HepG2 (cell line): ENCODE measurements at regions not wholly inside any gene's neighbourhood (a gene's known extent, or its start where the extent isn't known, plus 50 kb on each side); places are given as distances from the start of the nearest gene placed in this dataset.
A peak's percentile ranks its signal among the peaks of the same experiment; 100 is the strongest.

Experiments used
- ATAC-seq: fragments of 200-7000 bp; cut with Tn5 transposase; 3 replicates; pipeline ENCODE4 v1.9.1; 2020; ENCODE audit warnings: mild to moderate bottlenecking, moderate library complexity
- BruUV-seq: library from RNA; stranded (reverse); fragments of 400-500 nt; replicated peaks from 2 replicates; lab custom pipeline; 2021; lab: Mats Ljungman, UMichigan
- CTCF ChIA-PET: fragments of 300-600 bp; formaldehyde crosslinking; extraction: SDS; loops from one replicate; lab custom pipeline; 2021; ENCODE audit warnings: low total read pairs, inconsistent platforms, low intra/inter-chr PET ratio; lab: Yijun Ruan, JAX
- POLR2A ChIA-PET: fragments of 350-600 bp; sonication (Branson Sonifier 250); formaldehyde crosslinking; loops from one replicate; lab custom pipeline; 2020; ENCODE audit warnings: antibody characterized with exemption, inconsistent platforms; lab: Yijun Ruan, JAX
- DNase-seq: peaks from one replicate; pipeline ENCODE4 v3.0.0-alpha.2; 2015; ENCODE audit warnings: low spot score
- FAIRE-seq: peaks from 3 replicates; lab custom pipeline; 2011; peaks lifted over from hg19 to GRCh38; lab: Jason Lieb, UNC
- H2AFZ ChIP-seq: one replicate; pipeline ENCODE4 v1.6.1; 2011; ENCODE audit warnings: low read length, inconsistent platforms
- H3K27ac ChIP-seq: fragments of 300-600 bp; 3 replicates; pipeline ENCODE4 v1.8.0; 2011; ENCODE audit warnings: mixed run types, mild to moderate bottlenecking, mixed read lengths, low read length, inconsistent platforms; ENCODE audit not compliant: insufficient read depth; ENCODE audit errors: extremely low read length
- H3K27me3 ChIP-seq, 2 experiments: fragments of 200-600 bp in 1 of 2; 2 replicates in 1 of 2; 3 replicates in 1 of 2; pipeline versions ENCODE4 v1.6.0 to v1.8.0; 2011; ENCODE audit warnings: low read length in 2 of 2, mild to moderate bottlenecking in 2 of 2, moderate library complexity in 2 of 2, inconsistent platforms in 1 of 2; ENCODE audit not compliant: insufficient read depth in 2 of 2, control insufficient read depth in 1 of 2
- H3K36me3 ChIP-seq, 2 experiments: fragments of 200-600 bp in 1 of 2; replicated peaks in 1 of 2; 2 replicates in 1 of 2; 3 replicates in 1 of 2; pipeline versions ENCODE4 v1.5.1 to v1.8.0; 2011; ENCODE audit warnings: low read length in 2 of 2, inconsistent platforms in 1 of 2; ENCODE audit not compliant: insufficient read depth in 2 of 2, control insufficient read depth in 1 of 2
- H3K4me1 ChIP-seq: 2 replicates; pipeline ENCODE4 v1.5.1; 2012; ENCODE audit warnings: low read length, inconsistent platforms; ENCODE audit not compliant: insufficient read depth
- H3K4me2 ChIP-seq: 2 replicates; pipeline ENCODE4 v1.6.0; 2011; ENCODE audit warnings: low read depth, low read length, inconsistent platforms
- H3K4me3 ChIP-seq, 3 experiments: fragments of 200-600 bp in 1 of 3; sonication (generic), shearing (Covaris generic) in 1 of 3; replicated peaks in 1 of 3; 2 replicates each; pipeline ENCODE4 v1.5.1; 2011 to 2016; ENCODE audit warnings: low read length in 3 of 3, inconsistent platforms in 2 of 3, low read depth in 2 of 3, mild to moderate bottlenecking in 2 of 3, control low read depth in 1 of 3, mixed read lengths in 1 of 3; ENCODE audit not compliant: insufficient read depth in 1 of 3
- H3K79me2 ChIP-seq: one replicate; pipeline ENCODE4 v1.6.1; 2011; ENCODE audit warnings: low read length, inconsistent platforms; ENCODE audit not compliant: insufficient read depth
- H3K9ac ChIP-seq: 2 replicates; pipeline ENCODE4 v1.6.0; 2011; ENCODE audit warnings: mild to moderate bottlenecking, low read depth, low read length, inconsistent platforms; ENCODE audit not compliant: insufficient read depth
- H3K9me3 ChIP-seq: 2 replicates; pipeline ENCODE4 v1.5.1; 2012; ENCODE audit warnings: mild to moderate bottlenecking, low read length
- H4K20me1 ChIP-seq: 2 replicates; pipeline ENCODE4 v1.6.0; 2011; ENCODE audit warnings: inconsistent platforms, mild to moderate bottlenecking, low read length, moderate library complexity; ENCODE audit not compliant: insufficient read depth
- MATR3 ChIP-seq: sonication (generic); formaldehyde crosslinking; IDR thresholded peaks from 2 replicates; pipeline ENCODE4 v1.4.0; 2020; ENCODE audit warnings: missing genetic modification reagents
- PLRG1 ChIP-seq: fragments of 450-650 bp; conservative IDR thresholded peaks from 2 replicates; pipeline ENCODE4 v1.6.1; 2016
- TCF7 ChIP-seq: sonication (generic); IDR thresholded peaks from 2 replicates; pipeline ENCODE4 v1.6.1; 2016; ENCODE audit warnings: antibody characterized with exemption, low read depth
- TEAD2 ChIP-seq: sonication (generic); formaldehyde crosslinking; IDR thresholded peaks from 2 replicates; pipeline ENCODE4 v1.9.0; 2021; ENCODE audit warnings: missing genetic modification reagents
- ZFP62 ChIP-seq: sonication (generic); formaldehyde crosslinking; IDR thresholded peaks from 2 replicates; pipeline ENCODE4 v1.4.0; 2020; ENCODE audit warnings: missing genetic modification reagents
- WGBS: methylation state at CpG from one replicate; pipeline ENCODE4 v1.1.6; 2017; ENCODE audit warnings: low lambda C conversion rate; 5-methylcytosine and 5-hydroxymethylcytosine counted together
- in situ Hi-C: cut with HindIII; loops from 2 replicates; pipeline ENCODE4 v1.10.0; 2017; ENCODE audit warnings: low pct_unique_long_range_greater_than_20kb; ENCODE audit not compliant: extremely low pct_ligation_motif_present
- intact Hi-C: fragments of 100-400 bp; cut with micrococcal nuclease; formaldehyde crosslinking; loops from one replicate; pipeline ENCODE4 v1.10.0; 2022; ENCODE audit not compliant: unreplicated experiment
- TF ChIP-seq, protein P1 (sequence below): sonication (generic); IDR thresholded peaks from 2 replicates; pipeline ENCODE4 v1.6.1; 2016; ENCODE audit warnings: low read depth, borderline replicate concordance
- TF ChIP-seq, protein P2 (sequence below): sonication (generic); formaldehyde crosslinking; IDR thresholded peaks from 2 replicates; pipeline ENCODE4 v1.4.0; 2020; ENCODE audit warnings: missing genetic modification reagents

DNA sequence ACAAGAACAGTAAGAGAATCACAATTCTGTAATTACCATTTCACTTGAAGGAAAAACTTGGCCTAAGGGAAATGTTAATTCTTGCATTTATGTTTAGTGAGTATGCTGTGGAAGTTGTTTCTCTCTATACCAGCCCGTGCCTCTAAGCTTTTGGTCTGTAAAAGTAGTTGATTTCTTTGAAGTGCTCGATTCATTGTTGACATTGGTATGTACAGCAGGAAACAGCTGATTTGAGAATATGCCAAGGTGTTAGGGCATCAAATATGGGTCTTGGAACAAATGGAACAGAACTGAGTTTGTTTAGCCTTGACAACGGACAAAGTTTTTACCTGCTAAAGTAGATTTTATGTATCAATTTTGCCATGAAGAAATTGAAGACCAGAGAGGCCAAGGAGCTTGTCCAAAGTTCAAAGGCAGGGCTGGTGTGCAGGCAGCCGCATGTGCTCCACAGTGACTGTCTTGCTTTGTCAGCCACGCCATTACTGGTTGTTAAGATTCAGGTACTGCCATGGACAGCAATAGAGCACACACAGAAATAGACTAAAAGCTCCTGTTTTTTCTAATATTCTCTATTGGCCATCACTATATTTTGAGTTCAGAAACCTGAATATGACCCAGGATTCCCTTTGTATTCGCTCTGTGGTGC is 75.5 kb upstream of the TLR3 start:
- Histone ChIP-seq H2AFZ (no peak overlapping the region), H3K36me3 (no peaks in the 10 kb centered on the region), H3K4me1 (no peaks in the 10 kb centered on the region), H3K9ac (no peak overlapping the region), H3K79me2 (no peaks in the 10 kb centered on the region), H3K27me3 (no peaks in the 10 kb centered on the region; a peak in 1 of 5 replicates), H3K27ac (no peak overlapping the region), H4K20me1 (no peaks in the 10 kb centered on the region), H3K4me2 (no peak overlapping the region), H3K4me3 (no peak overlapping the region), H3K9me3 (no peaks in the 10 kb centered on the region)
- ChIA-PET CTCF (no interaction called here), POLR2A (no interaction called here)
- DNase-seq (no peak), FAIRE-seq (no peak), ATAC-seq (no peak)
- WGBS: 14% methylated on average over 6 of the region's 6 CpGs
- no TSS peak for BruUV-seq
- TF ChIP-seq, protein P1, sequence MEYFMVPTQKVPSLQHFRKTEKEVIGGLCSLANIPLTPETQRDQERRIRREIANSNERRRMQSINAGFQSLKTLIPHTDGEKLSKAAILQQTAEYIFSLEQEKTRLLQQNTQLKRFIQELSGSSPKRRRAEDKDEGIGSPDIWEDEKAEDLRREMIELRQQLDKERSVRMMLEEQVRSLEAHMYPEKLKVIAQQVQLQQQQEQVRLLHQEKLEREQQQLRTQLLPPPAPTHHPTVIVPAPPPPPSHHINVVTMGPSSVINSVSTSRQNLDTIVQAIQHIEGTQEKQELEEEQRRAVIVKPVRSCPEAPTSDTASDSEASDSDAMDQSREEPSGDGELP: peak; percentile 81
- 0 out of 2 replicates have a peak, but pooled peaks have one; percentile 9 for TF ChIP-seq TCF7
- TF ChIP-seq TEAD2: no peak
- TF ChIP-seq, protein P2, sequence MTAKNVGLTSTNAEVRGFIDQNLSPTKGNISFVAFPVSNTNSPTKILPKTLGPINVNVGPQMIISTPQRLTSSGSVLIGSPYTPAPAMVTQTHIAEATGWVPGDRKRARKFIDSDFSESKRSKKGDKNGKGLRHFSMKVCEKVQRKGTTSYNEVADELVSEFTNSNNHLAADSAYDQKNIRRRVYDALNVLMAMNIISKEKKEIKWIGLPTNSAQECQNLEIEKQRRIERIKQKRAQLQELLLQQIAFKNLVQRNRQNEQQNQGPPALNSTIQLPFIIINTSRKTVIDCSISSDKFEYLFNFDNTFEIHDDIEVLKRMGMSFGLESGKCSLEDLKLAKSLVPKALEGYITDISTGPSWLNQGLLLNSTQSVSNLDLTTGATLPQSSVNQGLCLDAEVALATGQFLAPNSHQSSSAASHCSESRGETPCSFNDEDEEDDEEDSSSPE (CRISPR knock-in tag): no peak
- intact Hi-C loops: no loop called here
- in situ Hi-C loops: no loop called here

DNA sequence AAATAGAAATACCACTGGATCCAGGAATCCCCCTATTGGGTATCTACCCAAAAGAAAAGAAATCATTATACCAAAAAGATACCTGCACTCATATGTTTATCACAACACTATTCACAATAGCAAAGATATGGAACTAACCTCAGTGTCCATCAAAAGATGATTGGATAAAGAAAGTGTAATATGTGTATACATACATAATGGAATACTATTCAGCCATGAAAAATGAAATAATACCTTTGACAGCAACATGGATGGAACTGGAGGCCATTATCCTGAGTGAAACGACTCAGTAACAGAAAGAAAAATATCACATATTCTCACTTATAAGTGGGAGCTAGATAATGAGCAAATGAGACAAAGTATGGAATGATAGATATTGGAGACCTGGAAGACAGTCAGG is 74.2 kb upstream of the TLR3 start:
- Histone ChIP-seq H3K79me2 (no peaks in the 10 kb centered on the region), H3K36me3 (no peaks in the 10 kb centered on the region), H3K27me3 (no peaks in the 10 kb centered on the region; a peak in 2 of 5 replicates), H2AFZ (no peak overlapping the region), H3K4me1 (no peaks in the 10 kb centered on the region)
- DNase-seq: no peak
- no peak for TF ChIP-seq MATR3 (CRISPR knock-in tag)
- TF ChIP-seq ZFP62 (CRISPR knock-in tag): no peak
- no peak for TF ChIP-seq PLRG1
- TF ChIP-seq, all 625 proteins: peak for 0
- H3K27ac ChIP-seq: no peak overlapping the region
- no peak overlapping the region for H3K9ac ChIP-seq
- H3K4me3 ChIP-seq: no peak overlapping the region
- no TSS peak for BruUV-seq
- no peaks in the 10 kb centered on the region for H4K20me1 ChIP-seq
- H3K4me2 ChIP-seq: no peak overlapping the region
- intact Hi-C loops (no loop called here), in situ Hi-C loops (no loop called here)
- FAIRE-seq (no peak), ATAC-seq (no peak)
- WGBS: 3% methylated on average over 1 of the region's 1 CpG
- CTCF ChIA-PET: no interaction called here
- POLR2A ChIA-PET: no interaction called here
- no peaks in the 10 kb centered on the region for H3K9me3 ChIP-seq
